ENCODE measurements at regions not wholly inside any gene's neighbourhood (a gene's known extent, or its start where the extent isn't known, plus 50 kb on each side); places are given as distances from the start of the nearest gene placed in this dataset.

GRCh38 chr13:70729369-70729768 is 621.1 kb upstream of the KLHL1 start:
- TF ChIP-seq CTCF (IDR thresholded peaks at IDR 0.05) (no peak), POLR2A (IDR thresholded peaks at IDR 0.05) (no peak), POLR2AphosphoS5 (IDR thresholded peaks at IDR 0.05; ENCODE audit: insufficient read depth in 1 of 2, low read depth in 1 of 2) (no peak)
